ENCODE measurements at regions not wholly inside any gene's neighbourhood (a gene's known extent, or its start where the extent isn't known, plus 50 kb on each side); places are given as distances from the start of the nearest gene placed in this dataset.

DNA sequence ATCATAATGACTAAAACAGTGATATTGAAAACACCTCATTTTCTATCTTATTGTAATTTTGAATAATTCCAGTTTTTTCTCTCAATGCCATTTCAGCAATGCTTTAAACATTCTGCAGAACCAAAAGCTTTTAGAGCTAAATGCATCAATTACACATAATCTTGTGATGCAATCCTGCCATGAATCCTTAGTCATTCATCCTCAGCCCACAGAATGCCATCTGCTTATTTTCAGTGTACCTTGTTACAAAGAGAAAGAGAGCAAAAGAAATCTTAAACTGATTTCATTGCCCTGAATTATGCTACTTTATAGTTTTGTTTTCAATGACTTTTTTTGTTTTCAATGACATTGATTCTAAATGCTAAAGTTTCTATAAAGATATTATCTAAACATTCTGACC is 1234.8 kb upstream of the C9orf72 start:
- Histone ChIP-seq H3K27ac (no peak overlapping the region), H3K4me1 (no peaks in the 10 kb centered on the region), H3K27me3 (no peaks in the 10 kb centered on the region), H3K9me3 (no peaks in the 10 kb centered on the region), H3K36me3 (no peaks in the 10 kb centered on the region), H3K4me3 (no peak overlapping the region)
- ATAC-seq, result no peak
- TF ChIP-seq, protein P1, sequence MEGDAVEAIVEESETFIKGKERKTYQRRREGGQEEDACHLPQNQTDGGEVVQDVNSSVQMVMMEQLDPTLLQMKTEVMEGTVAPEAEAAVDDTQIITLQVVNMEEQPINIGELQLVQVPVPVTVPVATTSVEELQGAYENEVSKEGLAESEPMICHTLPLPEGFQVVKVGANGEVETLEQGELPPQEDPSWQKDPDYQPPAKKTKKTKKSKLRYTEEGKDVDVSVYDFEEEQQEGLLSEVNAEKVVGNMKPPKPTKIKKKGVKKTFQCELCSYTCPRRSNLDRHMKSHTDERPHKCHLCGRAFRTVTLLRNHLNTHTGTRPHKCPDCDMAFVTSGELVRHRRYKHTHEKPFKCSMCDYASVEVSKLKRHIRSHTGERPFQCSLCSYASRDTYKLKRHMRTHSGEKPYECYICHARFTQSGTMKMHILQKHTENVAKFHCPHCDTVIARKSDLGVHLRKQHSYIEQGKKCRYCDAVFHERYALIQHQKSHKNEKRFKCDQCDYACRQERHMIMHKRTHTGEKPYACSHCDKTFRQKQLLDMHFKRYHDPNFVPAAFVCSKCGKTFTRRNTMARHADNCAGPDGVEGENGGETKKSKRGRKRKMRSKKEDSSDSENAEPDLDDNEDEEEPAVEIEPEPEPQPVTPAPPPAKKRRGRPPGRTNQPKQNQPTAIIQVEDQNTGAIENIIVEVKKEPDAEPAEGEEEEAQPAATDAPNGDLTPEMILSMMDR (IDR thresholded peaks at IDR 0.05), result no peak
- TF ChIP-seq POLR2A (IDR thresholded peaks at IDR 0.05), result no peak
- intact Hi-C loops (cut with DNase I), result no loop called here
- no peak for DNase-seq

DNA sequence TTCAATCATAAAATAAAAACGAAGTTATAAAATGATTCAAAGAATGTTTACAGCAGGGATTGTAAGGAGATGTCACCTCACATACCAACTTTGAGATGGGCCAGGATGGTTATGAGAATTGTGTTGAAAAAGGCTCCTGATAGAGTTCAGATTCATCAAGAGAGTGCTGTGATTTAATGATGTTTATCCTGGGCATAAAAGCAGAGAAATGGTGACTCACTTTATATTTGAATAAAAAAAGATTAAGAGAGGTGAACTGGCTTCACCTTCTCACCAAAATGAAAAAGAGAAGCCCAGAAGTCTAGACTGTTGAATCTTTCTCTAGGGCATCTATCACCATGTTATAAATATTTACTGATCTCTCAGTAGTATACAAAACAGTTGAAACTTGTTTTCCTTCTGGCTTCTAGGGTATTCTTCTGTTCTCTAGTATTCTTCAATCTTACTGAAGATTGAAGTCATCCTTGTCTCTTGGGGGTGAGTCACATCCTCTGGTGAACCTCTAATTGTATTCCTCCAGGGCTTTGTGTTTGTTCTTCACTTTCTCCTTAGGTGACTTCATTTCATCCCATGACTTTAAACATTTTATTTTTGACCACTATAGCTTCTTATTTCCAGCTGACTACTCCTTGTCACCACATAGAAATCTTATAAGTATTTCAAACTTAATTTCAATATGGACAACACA is 1237.3 kb upstream of the C9orf72 start:
- no peak for DNase-seq
- H3K4me3 ChIP-seq, result no peak overlapping the region
- 12% methylated on average over 1 of the region's 1 CpG for WGBS (ENCODE audit: insufficient coverage, low coverage, low lambda C conversion rate, missing lambda C conversion rate)

DNA sequence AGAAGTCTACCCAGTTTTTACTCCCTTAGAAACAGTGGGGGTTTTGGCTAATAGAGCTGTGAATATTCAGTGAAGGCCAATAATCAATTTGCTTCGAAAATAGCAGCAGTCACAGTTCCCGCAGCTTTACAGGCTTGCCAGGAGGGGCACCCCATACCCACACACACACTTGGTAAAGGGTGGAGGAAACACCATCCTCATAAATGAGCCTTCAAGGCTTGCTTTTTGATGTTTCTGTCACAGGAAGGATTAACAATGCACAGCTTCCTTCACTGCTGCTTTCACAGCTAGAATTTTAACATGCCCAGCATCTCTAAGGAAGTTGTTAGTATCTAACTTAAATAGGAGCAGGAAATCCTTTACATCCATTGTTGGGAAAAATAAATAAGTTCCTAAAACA is 1247.5 kb upstream of the C9orf72 start:
- Histone ChIP-seq H3K4me1 (no peaks in the 10 kb centered on the region), H3K9me3 (no peaks in the 10 kb centered on the region), H3K4me3 (no peak overlapping the region), H3K27me3 (no peaks in the 10 kb centered on the region), H3K36me3 (no peaks in the 10 kb centered on the region), H3K27ac (no peak overlapping the region)
- DNase-seq (no peak), ATAC-seq (no peak)
- intact Hi-C loops (cut with DNase I), result no loop called here
- TF ChIP-seq, protein P1 (IDR thresholded peaks at IDR 0.05), result no peak
- no peak for TF ChIP-seq POLR2A (IDR thresholded peaks at IDR 0.05)
- WGBS (ENCODE audit: insufficient coverage, low coverage, low lambda C conversion rate, missing lambda C conversion rate), result 44% methylated on average over 2 of the region's 2 CpGs

More for the DNA sequence above, 1237.3 kb upstream of the C9orf72 start:
- no peaks in the 10 kb centered on the region for H3K4me1 ChIP-seq
- H3K27ac ChIP-seq, result no peak overlapping the region
- TF ChIP-seq, protein P1 (IDR thresholded peaks at IDR 0.05), result no peak
- TF ChIP-seq POLR2A (IDR thresholded peaks at IDR 0.05), result no peak
- no peaks in the 10 kb centered on the region for H3K36me3 ChIP-seq
- H3K27me3 ChIP-seq, result no peaks in the 10 kb centered on the region
- intact Hi-C loops (cut with DNase I), result no loop called here
- no peak for ATAC-seq
- no peaks in the 10 kb centered on the region for H3K9me3 ChIP-seq

DNA sequence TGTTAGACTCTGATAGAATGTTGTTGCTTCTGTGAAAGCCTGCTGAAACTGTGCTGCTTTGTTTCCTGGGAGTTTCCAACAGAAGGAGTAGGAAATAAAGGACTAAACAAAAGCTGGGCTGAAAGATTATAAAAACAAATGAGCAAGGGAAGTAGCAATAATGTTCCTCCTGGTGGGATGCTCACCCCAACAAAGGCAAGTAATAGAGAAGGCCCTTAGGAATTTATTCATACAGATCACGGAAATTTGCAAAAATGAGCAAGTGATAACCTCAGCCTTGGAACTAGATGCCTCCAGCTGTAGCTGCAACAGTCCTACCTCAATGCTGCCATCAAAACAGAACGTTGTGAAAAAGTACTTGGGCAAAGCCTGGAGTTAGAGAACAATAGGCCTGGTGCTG is 1248.0 kb upstream of the C9orf72 start:
- Histone ChIP-seq H3K4me3 (no peak overlapping the region), H3K27ac (no peak overlapping the region), H3K27me3 (no peaks in the 10 kb centered on the region), H3K9me3 (no peaks in the 10 kb centered on the region), H3K36me3 (no peaks in the 10 kb centered on the region), H3K4me1 (no peaks in the 10 kb centered on the region)
- DNase-seq (no peak), ATAC-seq (no peak)
- no peak for TF ChIP-seq POLR2A (IDR thresholded peaks at IDR 0.05)
- TF ChIP-seq, protein P1 (IDR thresholded peaks at IDR 0.05), result no peak
- WGBS (ENCODE audit: insufficient coverage, low coverage, low lambda C conversion rate, missing lambda C conversion rate), result 48% methylated on average over 2 of the region's 2 CpGs
- intact Hi-C loops (cut with DNase I), result no loop called here

Measured in right lobe of liver (tissue), 6 donors.